IMR-90 (cell line): ENCODE measurements at regions not wholly inside any gene's neighbourhood (a gene's known extent, or its start where the extent isn't known, plus 50 kb on each side); places are given as distances from the start of the nearest gene placed in this dataset.

Experiments used
- ATAC-seq: fragments of 200-7000 bp; cut with Tn5 transposase; 2 replicates; pipeline ENCODE4 v1.9.1; 2020; ENCODE audit warnings: low read depth, mild to moderate bottlenecking, moderate library complexity
- BruUV-seq: library from RNA; stranded (reverse); fragments of 400-500 nt; replicated peaks from 2 replicates; lab custom pipeline; 2021; lab: Mats Ljungman, UMichigan
- CTCF ChIA-PET: fragments of 300-600 bp; formaldehyde crosslinking; extraction: SDS; loops from one replicate; lab custom pipeline; 2021; ENCODE audit warnings: antibody characterized with exemption; lab: Yijun Ruan, JAX
- POLR2A ChIA-PET: fragments of 300-600 bp; sonication (Branson Sonifier 250); formaldehyde crosslinking; loops from one replicate; lab custom pipeline; 2022; ENCODE audit warnings: antibody characterized with exemption; ENCODE audit not compliant: unreplicated experiment; lab: Charles Lee
- DNase-seq: peaks from one replicate; pipeline ENCODE4 v3.0.0; 2013
- H2AFZ ChIP-seq: replicated peaks from 2 replicates; pipeline ENCODE3; 2013; ENCODE audit warnings: low read length, mild to moderate bottlenecking; ENCODE audit not compliant: poor library complexity
- H2AK5ac ChIP-seq: 2 replicates; pipeline ENCODE4 v1.6.1; 2013; ENCODE audit warnings: low read depth, low read length, inconsistent platforms
- H2AK9ac ChIP-seq: replicated peaks from 2 replicates; pipeline ENCODE3; 2013; ENCODE audit warnings: mild to moderate bottlenecking, low read depth, low read length, moderate library complexity; ENCODE audit not compliant: poor library complexity
- H2BK120ac ChIP-seq: 2 replicates; pipeline ENCODE4 v1.6.1; 2013; ENCODE audit warnings: low read depth, low read length, inconsistent platforms
- H2BK15ac ChIP-seq: 3 replicates; pipeline ENCODE4 v1.6.1; 2013; ENCODE audit warnings: low read depth, low read length, inconsistent platforms
- H2BK20ac ChIP-seq: 2 replicates; pipeline ENCODE4 v1.6.1; 2013; ENCODE audit warnings: low read depth, mild to moderate bottlenecking, inconsistent platforms, low read length, moderate library complexity
- H2BK5ac ChIP-seq: 2 replicates; pipeline ENCODE4 v1.6.1; 2013; ENCODE audit warnings: mild to moderate bottlenecking, low read depth, low read length, inconsistent platforms; ENCODE audit not compliant: poor library complexity, severe bottlenecking
- H3K14ac ChIP-seq: replicated peaks from 2 replicates; pipeline ENCODE4 v1.6.1; 2013; ENCODE audit warnings: low read depth, low read length, inconsistent platforms
- H3K18ac ChIP-seq: 2 replicates; pipeline ENCODE4 v1.6.1; 2013; ENCODE audit warnings: low read depth, low read length, control low read depth
- H3K23ac ChIP-seq: 2 replicates; pipeline ENCODE4 v1.6.1; 2013; ENCODE audit warnings: low read depth, low read length, inconsistent platforms
- H3K27ac ChIP-seq: 2 replicates; pipeline ENCODE4 v1.5.1; 2013; ENCODE audit warnings: mild to moderate bottlenecking, control low read depth, low read length; ENCODE audit not compliant: insufficient read depth
- H3K27me3 ChIP-seq: 2 replicates; pipeline ENCODE4 v1.6.1; 2013; ENCODE audit warnings: low read length; ENCODE audit not compliant: control insufficient read depth, insufficient read depth
- H3K36me3 ChIP-seq: 2 replicates; pipeline ENCODE4 v1.6.1; 2013; ENCODE audit warnings: low read length, mixed read lengths; ENCODE audit not compliant: control insufficient read depth, insufficient read depth
- H3K4ac ChIP-seq: 2 replicates; pipeline ENCODE4 v1.6.1; 2013; ENCODE audit warnings: low read depth, low read length, inconsistent platforms
- H3K4me1 ChIP-seq: 2 replicates; pipeline ENCODE4 v1.6.1; 2013; ENCODE audit warnings: low read length, mixed read lengths; ENCODE audit not compliant: control insufficient read depth, insufficient read depth
- H3K4me2 ChIP-seq: 2 replicates; pipeline ENCODE4 v1.6.1; 2013; ENCODE audit warnings: low read depth, mild to moderate bottlenecking, control low read depth, low read length, moderate library complexity
- H3K4me3 ChIP-seq: 2 replicates; pipeline ENCODE4 v1.5.1; 2013; ENCODE audit warnings: low read depth, mild to moderate bottlenecking, control low read depth, low read length, moderate library complexity; ENCODE audit not compliant: insufficient read depth
- H3K56ac ChIP-seq: 2 replicates; pipeline ENCODE4 v1.6.1; 2013; ENCODE audit warnings: low read length, inconsistent platforms; ENCODE audit not compliant: insufficient read depth; ENCODE audit errors: extremely low read depth
- H3K79me1 ChIP-seq, 2 experiments: 2 replicates each; pipeline ENCODE4 v1.6.1; 2013; ENCODE audit warnings: low read length in 2 of 2, inconsistent platforms in 1 of 2, low read depth in 1 of 2
- H3K9ac ChIP-seq: 2 replicates; pipeline ENCODE4 v1.6.1; 2013; ENCODE audit warnings: low read depth, low read length, control low read depth
- H3K9me1 ChIP-seq: 2 replicates; pipeline ENCODE4 v1.6.1; 2013; ENCODE audit warnings: low read length, inconsistent platforms; ENCODE audit not compliant: insufficient read depth
- H3K9me3 ChIP-seq: 2 replicates; pipeline ENCODE4 v1.6.1; 2013; ENCODE audit warnings: low read length; ENCODE audit not compliant: control insufficient read depth, insufficient read depth
- H4K20me1 ChIP-seq: 2 replicates; pipeline ENCODE4 v1.6.1; 2013; ENCODE audit warnings: low read length, inconsistent platforms; ENCODE audit not compliant: insufficient read depth
- H4K5ac ChIP-seq: 2 replicates; pipeline ENCODE4 v1.6.1; 2013; ENCODE audit warnings: mild to moderate bottlenecking, low read depth, low read length, control low read depth
- H4K8ac ChIP-seq, 2 experiments: 2 replicates each; pipeline ENCODE4 v1.6.1; 2013; ENCODE audit warnings: low read depth in 2 of 2, low read length in 2 of 2, control low read depth in 1 of 2, inconsistent platforms in 1 of 2
- H4K91ac ChIP-seq: 2 replicates; pipeline ENCODE4 v1.6.1; 2013; ENCODE audit warnings: low read depth, low read length, inconsistent platforms; ENCODE audit not compliant: insufficient read depth
- BHLHE40 ChIP-seq: fragments of 150-350 bp; IDR thresholded peaks from 2 replicates; pipeline ENCODE4 v1.6.1; 2016; ENCODE audit warnings: mild to moderate bottlenecking, low read depth, low read length
- CHD1 ChIP-seq: IDR thresholded peaks from 2 replicates; pipeline ENCODE4 v1.6.1; 2012; ENCODE audit warnings: low read depth, low read length, improper control_type of control experiment
- CTCF ChIP-seq: conservative IDR thresholded peaks from 2 replicates; pipeline ENCODE4 v1.5.1; 2012; ENCODE audit warnings: mild to moderate bottlenecking, low read depth, low read length, improper control_type of control experiment
- FOS ChIP-seq: fragments of 150-350 bp; IDR thresholded peaks from 2 replicates; pipeline ENCODE4 v1.6.1; 2016; ENCODE audit warnings: low read depth, low read length
- MAFK ChIP-seq: IDR thresholded peaks from 2 replicates; pipeline ENCODE4 v1.6.1; 2012; ENCODE audit warnings: low read depth, low read length, improper control_type of control experiment
- MAZ ChIP-seq: IDR thresholded peaks from 2 replicates; pipeline ENCODE4 v1.6.1; 2012; ENCODE audit warnings: low read depth, mild to moderate bottlenecking, low read length, improper control_type of control experiment, moderate library complexity, borderline replicate concordance
- MXI1 ChIP-seq: IDR thresholded peaks from 2 replicates; pipeline ENCODE4 v1.6.1; 2012; ENCODE audit warnings: low read depth, mild to moderate bottlenecking, low read length, moderate library complexity, borderline replicate concordance
- NFE2L2 ChIP-seq: fragments of 150-350 bp; IDR thresholded peaks from 2 replicates; pipeline ENCODE4 v1.6.1; 2016; ENCODE audit warnings: low read depth, mild to moderate bottlenecking, low read length
- POLR2A ChIP-seq: IDR thresholded peaks from 2 replicates; pipeline ENCODE4 v1.6.1; 2012; ENCODE audit warnings: mild to moderate bottlenecking, low read depth, low read length
- RAD21 ChIP-seq: IDR thresholded peaks from 2 replicates; pipeline ENCODE4 v1.6.1; 2012; ENCODE audit warnings: low read length, improper control_type of control experiment
- RCOR1 ChIP-seq: IDR thresholded peaks from 2 replicates; pipeline ENCODE4 v1.6.1; 2012; ENCODE audit warnings: mild to moderate bottlenecking, low read length, improper control_type of control experiment; ENCODE audit not compliant: insufficient replicate concordance
- RFX5 ChIP-seq: IDR thresholded peaks from 2 replicates; pipeline ENCODE4 v1.8.0; 2012; ENCODE audit warnings: low read depth, mild to moderate bottlenecking, low read length, moderate library complexity
- SMC3 ChIP-seq: fragments of 150-350 bp; IDR thresholded peaks from 2 replicates; pipeline ENCODE4 v1.6.1; 2016; ENCODE audit warnings: low read depth, mild to moderate bottlenecking, antibody characterized with exemption, low read length, moderate library complexity
- WGBS, 2 experiments: methylation state at CpG; one replicate each; pipeline versions ENCODE4 v1.1.5 to v1.1.7; 2013; ENCODE audit warnings: missing lambda C conversion rate in 2 of 2; ENCODE audit not compliant: insufficient read length in 1 of 2; ENCODE audit errors: extremely low coverage in 2 of 2; 5-methylcytosine and 5-hydroxymethylcytosine counted together
- dilution Hi-C: fragments of 300-500 bp; cut with HindIII; formaldehyde crosslinking; loops from one replicate; pipeline ENCODE4 v1.14.3; 2018; ENCODE audit warnings: low sequenced_read_pairs; ENCODE audit not compliant: unreplicated experiment
- in situ Hi-C: fragments of 300-500 bp; cut with MboI; formaldehyde crosslinking; loops from 3 replicates; pipeline ENCODE4 v1.14.3; 2019; ENCODE audit warnings: low sequenced_read_pairs, inconsistent platforms, mixed read lengths
- intact Hi-C: fragments of 100-400 bp; cut with micrococcal nuclease; formaldehyde crosslinking; loops from 2 replicates; pipeline ENCODE4 v1.10.0; 2022
- TF ChIP-seq, protein P1 (sequence below): fragments of 150-350 bp; IDR thresholded peaks from 2 replicates; pipeline ENCODE4 v1.6.1; 2017; ENCODE audit warnings: mild to moderate bottlenecking, antibody characterized with exemption, low read length, low read depth
- TF ChIP-seq, protein P2 (sequence below): fragments of 150-350 bp; IDR thresholded peaks from 2 replicates; pipeline ENCODE4 v1.6.1; 2016; ENCODE audit warnings: low read depth, mild to moderate bottlenecking, low read length, moderate library complexity, borderline replicate concordance

DNA sequence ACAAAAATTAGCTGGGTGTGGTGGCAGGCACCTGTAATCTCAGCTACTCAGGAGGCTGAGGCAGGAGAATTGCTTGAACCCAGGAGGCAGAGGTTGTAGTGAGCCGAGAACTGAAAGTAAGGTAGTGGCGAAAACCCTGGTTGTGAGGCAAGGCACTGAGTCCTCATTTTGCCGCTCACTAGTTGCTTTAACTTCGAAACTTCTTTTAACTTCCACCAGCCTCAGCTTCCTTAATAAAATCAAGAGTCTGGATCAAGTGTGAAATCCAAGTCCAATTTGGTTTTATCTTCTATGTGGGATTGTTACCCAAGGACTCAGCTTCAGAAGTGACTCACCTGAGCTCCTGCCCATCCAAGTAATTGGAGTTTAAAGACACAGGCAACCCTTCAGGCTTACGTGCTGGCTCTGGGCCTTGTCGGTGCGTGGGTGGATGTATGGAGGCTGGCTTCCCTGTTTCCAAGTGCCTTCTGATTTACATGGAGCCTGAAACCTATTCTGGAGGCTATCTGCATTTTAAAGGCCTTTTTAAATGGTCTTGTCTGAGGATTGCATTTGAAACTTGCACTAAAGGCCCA is 374.2 kb upstream of the ID2 start:
- peak overlapping the region; percentile 38 for H3K18ac ChIP-seq
- 0 out of 2 replicates have a peak overlapping the region, but pooled peaks have one; percentile 20 for H3K14ac ChIP-seq
- no peak overlapping the region for H2AFZ ChIP-seq
- H3K27me3 ChIP-seq, result no peaks in the 10 kb centered on the region
- dilution Hi-C loops (no loop called here), in situ Hi-C loops (loop anchor here (10.0 kb wide), 1 partner anchor 377 kb away; the partner anchor contains the start of gene ID2), intact Hi-C loops (loop anchor here (2.0 to 10.0 kb wide), 3 partner anchors 115 to 187 kb away; no protein-coding TSS in a partner anchor)
- H3K79me1 ChIP-seq, result no peaks in the 10 kb centered on the region
- no peak overlapping the region for H3K27ac ChIP-seq
- H3K56ac ChIP-seq, result no peak overlapping the region
- no TSS peak for BruUV-seq
- H2BK20ac ChIP-seq, result peak overlapping the region; percentile 90
- no peaks in the 10 kb centered on the region for H3K9me3 ChIP-seq
- no peak overlapping the region for H3K9ac ChIP-seq
- no peak overlapping the region for H3K4me2 ChIP-seq
- peaks cover 11% of the 10 kb centered on the region for H3K9me1 ChIP-seq
- no peak for DNase-seq
- no peak for ATAC-seq
- H3K23ac ChIP-seq, result 0 out of 2 replicates have a peak overlapping the region, but pooled peaks have one; percentile 33
- H3K4ac ChIP-seq, result peak overlapping the region; percentile 86
- no CpG with 5 or more reads among the region's 7 CpGs for WGBS, 2 experiments
- peak overlapping the region in 1 of 2 experiments; percentile 5; a peak in 1 of 4 replicates for H4K8ac ChIP-seq
- CTCF ChIA-PET, result no interaction called here
- peak overlapping the region; percentile 76; the same call in 1 of the 2 replicates for H4K91ac ChIP-seq
- H2BK5ac ChIP-seq, result no peak overlapping the region
- H2BK120ac ChIP-seq, result peak overlapping the region; percentile 70
- H3K36me3 ChIP-seq, result no peaks in the 10 kb centered on the region
- peaks cover 10% of the 10 kb centered on the region for H3K4me1 ChIP-seq
- H2AK5ac ChIP-seq, result peak overlapping the region; percentile 61; the same call in 1 of the 2 replicates
- H2BK15ac ChIP-seq, result peak overlapping the region; percentile 34; the same call in 2 of the 3 replicates
- no peak overlapping the region; the same call in 1 of the 2 replicates for H4K5ac ChIP-seq
- no peak overlapping the region for H2AK9ac ChIP-seq
- POLR2A ChIA-PET, result no interaction called here
- peaks cover 3% of the 10 kb centered on the region; the same call in 1 of the 2 replicates for H4K20me1 ChIP-seq
- H3K4me3 ChIP-seq, result no peak overlapping the region
- TF ChIP-seq RCOR1 (no peak), FOS (no peak), POLR2A (no peak), MXI1 (no peak), BHLHE40 (no peak), CHD1 (no peak), MAZ (no peak), RAD21 (no peak), SMC3 (no peak), RFX5 (no peak), MAFK (no peak), NFE2L2 (no peak), CTCF (no peak)
- TF ChIP-seq, protein P1, sequence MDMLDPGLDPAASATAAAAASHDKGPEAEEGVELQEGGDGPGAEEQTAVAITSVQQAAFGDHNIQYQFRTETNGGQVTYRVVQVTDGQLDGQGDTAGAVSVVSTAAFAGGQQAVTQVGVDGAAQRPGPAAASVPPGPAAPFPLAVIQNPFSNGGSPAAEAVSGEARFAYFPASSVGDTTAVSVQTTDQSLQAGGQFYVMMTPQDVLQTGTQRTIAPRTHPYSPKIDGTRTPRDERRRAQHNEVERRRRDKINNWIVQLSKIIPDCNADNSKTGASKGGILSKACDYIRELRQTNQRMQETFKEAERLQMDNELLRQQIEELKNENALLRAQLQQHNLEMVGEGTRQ, result no peak
- TF ChIP-seq, protein P2, sequence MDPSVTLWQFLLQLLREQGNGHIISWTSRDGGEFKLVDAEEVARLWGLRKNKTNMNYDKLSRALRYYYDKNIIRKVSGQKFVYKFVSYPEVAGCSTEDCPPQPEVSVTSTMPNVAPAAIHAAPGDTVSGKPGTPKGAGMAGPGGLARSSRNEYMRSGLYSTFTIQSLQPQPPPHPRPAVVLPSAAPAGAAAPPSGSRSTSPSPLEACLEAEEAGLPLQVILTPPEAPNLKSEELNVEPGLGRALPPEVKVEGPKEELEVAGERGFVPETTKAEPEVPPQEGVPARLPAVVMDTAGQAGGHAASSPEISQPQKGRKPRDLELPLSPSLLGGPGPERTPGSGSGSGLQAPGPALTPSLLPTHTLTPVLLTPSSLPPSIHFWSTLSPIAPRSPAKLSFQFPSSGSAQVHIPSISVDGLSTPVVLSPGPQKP, result no peak
